ENCODE measurements at regions not wholly inside any gene's neighbourhood (a gene's known extent, or its start where the extent isn't known, plus 50 kb on each side); places are given as distances from the start of the nearest gene placed in this dataset.

DNA sequence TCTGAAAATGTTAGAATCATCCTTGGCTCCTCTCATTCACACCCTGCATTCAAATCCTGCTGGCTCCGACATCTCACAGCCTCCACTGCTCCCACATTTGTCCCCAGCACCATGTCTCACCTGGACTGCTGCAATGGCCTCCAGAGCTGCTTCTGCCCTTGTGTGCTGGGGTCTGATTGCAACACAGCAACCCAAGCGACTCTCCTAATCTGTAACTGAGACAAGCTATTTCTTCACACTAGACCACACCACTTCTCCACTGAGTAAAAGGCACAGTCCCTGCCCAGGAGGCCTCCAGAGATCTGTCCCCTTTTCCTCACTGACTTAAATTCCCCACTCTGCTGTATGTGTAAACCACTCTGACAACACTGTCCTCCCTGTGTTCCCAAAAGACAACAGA, 151.1 kb upstream of the TAS2R1 start:
- Histone ChIP-seq H4K20me1 (ENCODE audit: control insufficient read depth, insufficient read depth, insufficient read length) (no peaks in the 10 kb centered on the region), H3K4me1 (ENCODE audit: insufficient read depth, low read length) (no peaks in the 10 kb centered on the region), H3K79me2 (ENCODE audit: insufficient read depth, low read length) (no peaks in the 10 kb centered on the region), H4K91ac (ENCODE audit: insufficient read length, low read depth, low read length) (no peak overlapping the region), H2BK15ac (ENCODE audit: low read depth, low read length) (no peak overlapping the region), H3K56ac (ENCODE audit: insufficient read length, low read depth, low read length) (no peak overlapping the region), H3K27ac (ENCODE audit: insufficient read length, low read depth, low read length) (no peak overlapping the region), H3K23me2 (ENCODE audit: insufficient read length, low read depth, low read length, poor library complexity, severe bottlenecking) (no peaks in the 10 kb centered on the region), H3K27me3 (ENCODE audit: insufficient read depth, low read length) (no peaks in the 10 kb centered on the region), H3K4ac (ENCODE audit: low read depth, low read length) (no peak overlapping the region), H3K23ac (ENCODE audit: insufficient read length, low read depth, low read length) (no peak overlapping the region), H3K18ac (ENCODE audit: insufficient read length, low read depth, low read length) (no peak overlapping the region), H2BK5ac (ENCODE audit: insufficient read length, low read length) (no peak overlapping the region), H3K9me3 (ENCODE audit: control insufficient read depth, low read depth, low read length) (no peaks in the 10 kb centered on the region), H3K9ac (ENCODE audit: extremely low read depth, insufficient read length, low read length) (no peak overlapping the region), H3K79me1 (ENCODE audit: insufficient read depth, low read depth, low read length, poor library complexity, severe bottlenecking) (no peaks in the 10 kb centered on the region), H2BK12ac (ENCODE audit: insufficient read length, low read depth, low read length) (no peak overlapping the region), H4K8ac (replicated peaks; ENCODE audit: insufficient read length, low read depth, low read length) (no peak overlapping the region), H2BK120ac (ENCODE audit: low read depth, low read length, poor library complexity, severe bottlenecking) (no peak overlapping the region), H2AK5ac (ENCODE audit: insufficient read length, low read length) (no peak overlapping the region), H3K4me2 (ENCODE audit: insufficient read depth, insufficient read length, low read length) (no peak overlapping the region), H3K14ac (ENCODE audit: insufficient read depth, low read length) (no peak overlapping the region), H4K5ac (ENCODE audit: insufficient read length, low read depth, low read length) (no peak overlapping the region), H3T11ph (ENCODE audit: low read length) (no peak overlapping the region), H2BK20ac (ENCODE audit: low read depth, low read length, poor library complexity, severe bottlenecking) (no peak overlapping the region), H2AFZ (ENCODE audit: low read length) (no peak overlapping the region)
- no peak overlapping the region for H3K4me3 Mint-ChIP-seq
- TF ChIP-seq, protein P1, sequence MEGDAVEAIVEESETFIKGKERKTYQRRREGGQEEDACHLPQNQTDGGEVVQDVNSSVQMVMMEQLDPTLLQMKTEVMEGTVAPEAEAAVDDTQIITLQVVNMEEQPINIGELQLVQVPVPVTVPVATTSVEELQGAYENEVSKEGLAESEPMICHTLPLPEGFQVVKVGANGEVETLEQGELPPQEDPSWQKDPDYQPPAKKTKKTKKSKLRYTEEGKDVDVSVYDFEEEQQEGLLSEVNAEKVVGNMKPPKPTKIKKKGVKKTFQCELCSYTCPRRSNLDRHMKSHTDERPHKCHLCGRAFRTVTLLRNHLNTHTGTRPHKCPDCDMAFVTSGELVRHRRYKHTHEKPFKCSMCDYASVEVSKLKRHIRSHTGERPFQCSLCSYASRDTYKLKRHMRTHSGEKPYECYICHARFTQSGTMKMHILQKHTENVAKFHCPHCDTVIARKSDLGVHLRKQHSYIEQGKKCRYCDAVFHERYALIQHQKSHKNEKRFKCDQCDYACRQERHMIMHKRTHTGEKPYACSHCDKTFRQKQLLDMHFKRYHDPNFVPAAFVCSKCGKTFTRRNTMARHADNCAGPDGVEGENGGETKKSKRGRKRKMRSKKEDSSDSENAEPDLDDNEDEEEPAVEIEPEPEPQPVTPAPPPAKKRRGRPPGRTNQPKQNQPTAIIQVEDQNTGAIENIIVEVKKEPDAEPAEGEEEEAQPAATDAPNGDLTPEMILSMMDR (conservative IDR thresholded peaks at IDR 0.05) = no peak
- H3K9me3 Mint-ChIP-seq = peaks cover 2 to 3% of the 10 kb centered on the region in 2 experiments; a peak in 3 of 5 replicates
- DNase-seq = no peak
- H3K27me3 Mint-ChIP-seq (ENCODE audit: low read depth) = no peaks in the 10 kb centered on the region
- H3K4me1 Mint-ChIP-seq = peaks cover 3 to 6% of the 10 kb centered on the region in 2 experiments
- WGBS (ENCODE audit: extremely low coverage, insufficient read length, low lambda C conversion rate) = no CpG with 5 or more reads among the region's 2 CpGs
- H3K27ac Mint-ChIP-seq = no peak overlapping the region
- peaks cover 0 to 3% (median 0%) of the 10 kb centered on the region in 3 experiments; a peak in 2 of 7 replicates for H3K36me3 Mint-ChIP-seq (ENCODE audit: insufficient read depth in 1 of 3, low read depth in 3 of 3)
